A549 (cell line): ENCODE measurements at regions not wholly inside any gene's neighbourhood (a gene's known extent, or its start where the extent isn't known, plus 50 kb on each side); places are given as distances from the start of the nearest gene placed in this dataset.

Experiments
- CBX2 ChIP-seq: fragments of 200-600 bp; sonication (generic); IDR thresholded peaks from 2 replicates; pipeline ENCODE4 v1.6.1; 2016; ENCODE audit warnings: low read depth, mild to moderate bottlenecking, borderline replicate concordance
- CTCF ChIP-seq: fragments of >200 bp; sonication (Bioruptor Twin); formaldehyde crosslinking; IDR thresholded peaks from 3 replicates; pipeline ENCODE4 v1.5.1; 2016
- EP300 ChIP-seq, 2 experiments: fragments of >200 bp; sonication (Bioruptor Twin); formaldehyde crosslinking; IDR thresholded peaks; 2 replicates in 1 of 2; 3 replicates in 1 of 2; pipeline ENCODE4 v1.6.1; 2016 to 2017
- HMGXB4 ChIP-seq: fragments of 250-450 bp; sonication (Bioruptor Pico); IDR thresholded peaks from 2 replicates; pipeline ENCODE4 v1.5.0; 2021; ENCODE audit warnings: mild to moderate bottlenecking, moderate library complexity, borderline replicate concordance
- MAX ChIP-seq: IDR thresholded peaks from 2 replicates; pipeline ENCODE4 v1.6.1; 2012
- MYC ChIP-seq: IDR thresholded peaks from 2 replicates; pipeline ENCODE4 v1.6.1; 2012; ENCODE audit warnings: mild to moderate bottlenecking, inconsistent platforms, low read length, improper control_type of control experiment, borderline replicate concordance
- NPAS2 ChIP-seq: fragments of 250-450 bp; sonication (Bioruptor Pico); IDR thresholded peaks from 2 replicates; pipeline ENCODE4 v1.8.0; 2022; ENCODE audit warnings: mild to moderate bottlenecking, moderate library complexity, borderline replicate concordance
- POLR2A ChIP-seq: IDR thresholded peaks from 2 replicates; pipeline ENCODE4 v1.6.1; 2012; ENCODE audit warnings: mild to moderate bottlenecking, low read length
- USF2 ChIP-seq: fragments of 450-650 bp; IDR thresholded peaks from 2 replicates; pipeline ENCODE4 v1.6.1; 2014; ENCODE audit warnings: antibody characterized with exemption

GRCh38 chr2:122022531-122022930 lies 267.1 kb downstream of the TSN start:
- TF ChIP-seq NPAS2 (CRISPR knock-in tag) = no peak
- no peak for TF ChIP-seq CTCF
- no peak for TF ChIP-seq MAX
- no peak for TF ChIP-seq POLR2A
- TF ChIP-seq EP300 (IDR thresholded peaks at IDR 0.05) = no peak
- no peak for TF ChIP-seq MYC
- TF ChIP-seq USF2 = no peak
- TF ChIP-seq HMGXB4 = no peak
- no peak for TF ChIP-seq CBX2
